HG03196 (cell line): ENCODE measurements at regions not wholly inside any gene's neighbourhood (a gene's known extent, or its start where the extent isn't known, plus 50 kb on each side); places are given as distances from the start of the nearest gene placed in this dataset.

Source experiments
- ATAC-seq: cut with Tn5 transposase; IDR thresholded peaks from one replicate; pipeline ENCODE4 v1.9.1; 2021; ENCODE audit not compliant: unreplicated experiment

- no peak for ATAC-seq
Measured at GRCh38 chr7:38002689-38003088, 82.2 kb downstream of the EPDR1 start.

DNA sequence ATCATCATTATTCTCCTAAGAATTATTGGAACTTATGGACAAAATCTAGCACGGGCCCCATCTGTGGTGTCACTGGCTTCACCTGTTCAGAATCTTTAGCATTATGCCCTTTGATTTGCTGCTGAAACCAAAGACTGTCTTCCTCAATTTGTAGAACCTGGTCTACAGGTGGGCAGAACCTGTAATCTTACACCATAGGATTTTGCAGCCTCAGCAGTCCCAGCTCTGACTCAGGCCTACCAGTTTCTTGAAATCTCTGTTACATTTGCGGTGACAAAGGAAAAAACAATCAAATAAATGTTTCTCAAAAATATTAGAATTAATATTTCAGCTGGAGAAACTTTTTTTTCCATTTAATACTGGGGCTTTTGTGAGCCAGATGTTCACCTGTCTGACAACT lies 86.1 kb downstream of the EPDR1 start:
- no peak for ATAC-seq

GRCh38 chr7:38007096-38007495 lies 86.7 kb downstream of the EPDR1 start:
- ATAC-seq = no peak

DNA sequence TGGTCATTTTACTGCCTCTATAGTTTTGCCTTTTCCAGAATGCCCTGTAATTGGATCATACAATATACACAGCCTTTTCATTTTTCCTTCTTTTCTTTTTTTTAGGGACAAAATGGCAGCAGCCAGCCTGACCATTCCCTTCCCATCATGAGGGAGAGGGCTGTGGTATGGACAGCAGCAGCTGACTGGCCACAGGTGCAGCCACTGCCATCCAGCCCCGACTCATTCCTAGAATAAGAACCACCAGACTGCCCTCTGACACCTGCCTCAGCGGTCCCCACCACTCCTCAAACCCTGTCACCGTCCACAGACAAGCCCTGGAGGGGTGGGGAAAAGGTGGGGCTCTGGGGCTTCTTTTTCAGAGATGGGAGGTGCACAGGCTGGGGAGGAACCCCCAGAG lies 92.8 kb downstream of the EPDR1 start:
- no peak for ATAC-seq

DNA sequence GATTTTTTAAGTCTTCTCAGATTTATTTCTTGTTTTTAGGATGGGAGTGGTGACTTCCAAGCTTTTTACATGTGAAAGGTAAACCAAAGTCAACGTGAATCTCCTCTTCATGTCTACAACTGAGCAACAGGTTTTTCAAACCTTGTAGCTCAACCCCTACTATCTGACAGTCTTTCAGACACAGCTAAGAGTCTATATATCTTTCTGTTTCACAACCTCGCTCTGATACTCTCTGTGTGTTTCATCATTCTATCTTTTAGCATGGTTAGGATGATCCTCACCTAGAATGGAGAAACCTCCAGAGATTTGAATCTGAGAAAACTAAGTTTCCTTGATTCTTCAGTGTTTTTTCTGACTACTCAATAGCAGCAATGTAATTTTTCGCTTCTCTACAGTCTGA lies 96.1 kb downstream of the EPDR1 start:
- ATAC-seq = no peak

DNA sequence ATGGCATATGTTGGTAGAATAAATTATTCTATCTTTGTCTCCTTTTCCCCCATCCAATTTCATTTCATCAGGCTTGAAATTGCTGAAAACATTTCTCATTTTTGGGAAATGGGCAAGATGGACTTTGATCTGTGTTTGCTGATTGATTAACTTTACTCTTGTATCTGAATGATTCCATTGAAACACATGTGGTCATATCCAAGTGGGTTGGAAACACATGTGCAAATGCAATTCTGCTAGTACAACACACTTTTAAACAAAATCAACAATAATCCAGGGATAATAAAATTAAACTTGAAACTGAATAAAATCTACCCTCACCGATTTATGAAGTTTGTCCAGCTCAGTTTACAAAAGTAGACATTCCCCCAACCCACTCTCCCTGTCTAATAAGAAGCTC lies 96.9 kb downstream of the EPDR1 start:
- no peak for ATAC-seq

GRCh38 chr7:38020121-38020785 lies 99.8 kb downstream of the EPDR1 start:
- no peak for ATAC-seq

- ATAC-seq = no peak
Measured at GRCh38 chr7:38021892-38022291, 101.5 kb downstream of the EPDR1 start.

GRCh38 chr7:38025815-38026214 lies 105.4 kb downstream of the EPDR1 start:
- ATAC-seq = no peak

GRCh38 chr7:38027884-38028455 lies 107.5 kb downstream of the EPDR1 start:
- ATAC-seq = no peak

DNA sequence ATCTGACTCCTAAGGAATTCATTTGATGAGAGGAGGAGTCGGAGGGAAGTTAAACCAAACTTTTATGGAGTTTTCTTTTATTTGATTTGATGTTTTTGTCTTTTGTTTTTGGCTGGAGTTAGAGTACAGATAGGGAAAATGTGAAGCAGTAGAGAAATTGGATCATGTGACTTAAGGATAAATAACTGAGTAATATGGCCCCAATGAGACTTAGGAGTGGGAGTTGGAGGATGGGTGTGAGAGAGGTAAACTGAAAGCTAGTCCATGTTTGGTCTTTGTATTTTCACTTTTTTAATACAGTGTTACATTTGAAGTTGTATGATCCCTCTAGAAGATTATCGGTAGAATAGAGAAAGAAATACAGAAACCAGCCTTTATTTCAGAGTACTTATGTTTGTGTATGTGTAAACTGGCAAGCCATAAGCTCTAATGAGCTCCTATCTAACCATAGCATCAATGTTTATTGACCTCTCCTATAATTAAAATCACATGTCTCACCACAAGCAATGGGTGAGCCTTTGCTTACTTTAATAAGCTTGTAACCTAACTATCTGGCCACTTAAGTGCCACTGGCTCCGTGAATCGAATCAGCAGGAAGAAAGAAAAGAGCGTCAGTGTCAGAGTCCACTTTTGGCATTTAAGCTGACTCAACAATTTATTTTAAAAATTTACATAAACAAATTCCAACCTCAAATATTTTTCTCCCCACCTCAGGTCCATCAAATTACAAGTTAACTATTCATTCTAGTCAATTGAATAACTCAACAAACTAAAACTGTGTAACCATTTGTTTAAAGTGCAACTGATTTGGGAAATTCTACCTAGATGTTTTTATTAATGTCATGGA lies 113.8 kb downstream of the EPDR1 start:
- no peak for ATAC-seq

DNA sequence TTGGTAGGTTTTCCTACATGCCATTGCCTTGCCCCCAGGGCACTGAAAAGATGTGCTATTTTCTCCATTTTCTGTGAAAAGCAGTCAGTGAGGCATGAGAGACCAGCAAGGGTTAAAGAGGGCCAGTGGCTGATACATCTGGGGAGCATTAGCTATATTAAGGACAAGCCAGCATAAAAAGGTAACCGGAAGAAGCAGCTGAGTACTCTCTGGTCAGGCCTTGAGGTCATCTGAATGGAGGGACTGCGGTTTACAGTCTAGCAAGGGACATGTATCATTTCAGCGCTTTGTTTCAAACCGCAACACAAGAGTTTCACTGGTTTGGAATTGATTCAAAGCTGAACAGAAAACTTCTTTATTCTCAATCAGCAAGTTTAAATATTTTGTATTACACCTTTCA lies 120.4 kb downstream of the EPDR1 start:
- no peak for ATAC-seq

- no peak for ATAC-seq
Measured at GRCh38 chr7:38049679-38050078, 128.4 kb upstream of the STARD3NL start.

DNA sequence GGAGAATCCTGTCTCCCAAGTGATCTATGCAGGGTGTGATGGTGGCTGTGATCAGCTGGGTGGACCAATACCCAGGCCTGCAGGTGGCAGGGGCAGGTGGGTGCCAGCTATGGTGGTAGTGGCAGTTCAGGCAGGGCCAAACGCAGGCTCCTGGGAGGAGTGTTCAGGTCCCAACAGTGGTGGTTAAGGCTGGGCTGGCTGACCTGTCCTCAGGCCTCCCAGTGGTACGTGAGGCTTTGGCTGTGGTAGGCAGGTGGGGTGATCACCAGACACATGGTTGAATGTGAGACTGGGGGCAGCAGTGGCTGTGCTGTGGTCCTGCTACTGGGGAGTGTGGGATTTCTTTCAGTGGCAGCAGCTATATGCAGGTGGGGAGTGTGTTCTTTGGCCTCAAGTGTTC lies 126.7 kb upstream of the STARD3NL start:
- ATAC-seq = no peak

- no peak for ATAC-seq
Measured at GRCh38 chr7:38051786-38052185, 126.3 kb upstream of the STARD3NL start.

GRCh38 chr7:38052786-38053185 lies 125.3 kb upstream of the STARD3NL start:
- no peak for ATAC-seq

DNA sequence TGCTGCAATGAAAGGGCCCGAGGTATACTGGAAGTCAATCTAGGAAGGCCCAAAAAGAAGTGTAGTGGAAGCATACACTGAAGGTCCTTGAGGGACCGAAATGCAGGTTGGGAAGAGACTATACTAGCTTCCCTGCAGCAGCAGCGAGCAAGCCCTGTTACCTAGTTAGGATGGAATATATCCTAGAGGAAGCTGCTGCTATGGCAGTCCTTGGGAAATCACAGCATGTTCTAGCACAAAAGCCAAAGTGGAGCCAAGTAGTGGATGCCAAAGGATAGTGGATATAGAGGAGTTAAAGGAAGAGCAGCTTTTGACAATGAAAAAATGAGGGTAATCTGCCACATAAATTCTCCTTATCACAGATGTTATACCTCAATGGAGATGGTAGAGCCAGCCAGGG lies 123.8 kb upstream of the STARD3NL start:
- no peak for ATAC-seq

DNA sequence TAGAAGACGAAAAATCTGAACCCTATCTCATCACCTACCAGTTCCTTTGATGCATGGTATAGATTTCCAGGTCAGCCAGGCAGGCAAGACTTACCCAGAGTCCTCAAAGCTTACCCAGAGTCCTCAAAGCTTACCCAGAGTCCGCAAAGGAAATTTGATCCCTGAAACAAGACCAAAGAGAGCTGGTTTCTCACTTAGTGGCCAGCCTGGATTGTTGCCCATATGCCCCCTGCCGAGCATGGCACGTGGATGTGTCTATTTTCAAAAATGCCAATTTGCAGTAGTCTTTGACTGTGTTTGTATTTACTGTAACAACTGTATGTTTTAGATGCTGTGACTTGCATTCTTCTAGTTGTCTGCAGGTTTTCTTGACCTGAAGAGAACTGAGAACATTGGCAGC lies 120.2 kb upstream of the STARD3NL start:
- ATAC-seq = no peak

- no peak for ATAC-seq
Measured at GRCh38 chr7:38060116-38060515, 117.9 kb upstream of the STARD3NL start.

- no peak for ATAC-seq
Measured at GRCh38 chr7:38060637-38061036, 117.4 kb upstream of the STARD3NL start.

DNA sequence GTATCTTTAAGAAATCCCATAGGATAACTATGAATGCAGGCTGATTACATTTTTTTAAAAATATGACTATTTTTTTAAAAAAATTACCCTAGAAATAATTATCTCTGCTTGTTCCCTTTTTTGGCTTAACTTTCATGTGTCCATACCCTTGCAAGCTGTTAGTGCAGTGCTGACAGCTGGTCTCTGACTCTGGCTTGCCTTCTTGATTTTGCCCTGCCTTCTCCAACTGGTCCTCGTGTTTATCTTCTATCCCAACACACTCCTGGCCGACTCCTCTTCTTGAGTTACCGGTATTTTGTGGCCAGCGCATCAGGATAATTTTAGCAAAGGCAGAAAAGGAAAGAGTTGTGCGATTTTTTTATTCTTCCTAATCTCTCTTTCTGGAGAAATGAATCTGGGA lies 111.7 kb upstream of the STARD3NL start:
- no peak for ATAC-seq

- no peak for ATAC-seq
Measured at GRCh38 chr7:38068461-38068860, 109.6 kb upstream of the STARD3NL start.
